ENCODE measurements at regions not wholly inside any gene's neighbourhood (a gene's known extent, or its start where the extent isn't known, plus 50 kb on each side); places are given as distances from the start of the nearest gene placed in this dataset.

GRCh38 chr11:121721961-121722360, 269.2 kb upstream of the SORL1-AS1 start:
- TF ChIP-seq CTCF (conservative IDR thresholded peaks at IDR 0.05) (no peak), ZFX (IDR thresholded peaks at IDR 0.05) (no peak)

Measured in C4-2B (cell line).